ENCODE measurements at regions not wholly inside any gene's neighbourhood (a gene's known extent, or its start where the extent isn't known, plus 50 kb on each side); places are given as distances from the start of the nearest gene placed in this dataset.

- TF ChIP-seq AKNA (CRISPR knock-in tag; IDR thresholded peaks at IDR 0.05; ENCODE audit: borderline replicate concordance) = no peak
- TF ChIP-seq ZNF280D (CRISPR knock-in tag; IDR thresholded peaks at IDR 0.05) = no peak
- TF ChIP-seq TFDP1 (CRISPR knock-in tag; IDR thresholded peaks at IDR 0.05; ENCODE audit: borderline replicate concordance) = no peak
These were observed 218.3 kb downstream of the TBXT start (continued) for GRCh38 chr6:165949324-165949723.
